ENCODE measurements at regions not wholly inside any gene's neighbourhood (a gene's known extent, or its start where the extent isn't known, plus 50 kb on each side); places are given as distances from the start of the nearest gene placed in this dataset.

GRCh38 chr12:131192951-131193350, 239.2 kb downstream of the ADGRD1 start:
- Histone ChIP-seq H3K27me3 (ENCODE audit: control insufficient read depth, insufficient read depth, low read length) (no peaks in the 10 kb centered on the region), H3K4me3 (ENCODE audit: low read depth, low read length) (no peak overlapping the region), H3K27ac (no peak overlapping the region), H3K79me2 (no peaks in the 10 kb centered on the region), H2AFZ (no peak overlapping the region), H3K9me3 (ENCODE audit: control insufficient read depth, low read length) (no peaks in the 10 kb centered on the region), H3K9ac (no peak overlapping the region), H3K4me1 (no peaks in the 10 kb centered on the region), H3K4me2 (ENCODE audit: low read length) (no peak overlapping the region), H3K36me3 (ENCODE audit: control insufficient read depth, insufficient read depth, low read length) (no peaks in the 10 kb centered on the region)
- TF ChIP-seq CTCF (IDR thresholded peaks at IDR 0.05): no peak

GRCh38 chr12:131194166-131194565, 240.5 kb downstream of the ADGRD1 start:
- no peaks in the 10 kb centered on the region for H3K4me1 ChIP-seq
- no peak overlapping the region for H3K4me3 ChIP-seq (ENCODE audit: low read depth, low read length)
- TF ChIP-seq CTCF (IDR thresholded peaks at IDR 0.05): no peak
- no peak overlapping the region for H3K4me2 ChIP-seq (ENCODE audit: low read length)
- H3K9me3 ChIP-seq (ENCODE audit: control insufficient read depth, low read length): no peaks in the 10 kb centered on the region
- H3K79me2 ChIP-seq: no peaks in the 10 kb centered on the region
- H3K27ac ChIP-seq: no peak overlapping the region
- H3K9ac ChIP-seq: no peak overlapping the region
- no peak overlapping the region for H2AFZ ChIP-seq
- no peaks in the 10 kb centered on the region for H3K36me3 ChIP-seq (ENCODE audit: control insufficient read depth, insufficient read depth, low read length)
- H3K27me3 ChIP-seq (ENCODE audit: control insufficient read depth, insufficient read depth, low read length): no peaks in the 10 kb centered on the region

GRCh38 chr12:131195796-131196195, 242.1 kb downstream of the ADGRD1 start:
- Histone ChIP-seq H3K79me2 (no peaks in the 10 kb centered on the region), H3K9ac (no peak overlapping the region), H3K4me2 (ENCODE audit: low read length) (no peak overlapping the region), H3K9me3 (ENCODE audit: control insufficient read depth, low read length) (no peaks in the 10 kb centered on the region), H3K4me3 (ENCODE audit: low read depth, low read length) (no peak overlapping the region), H3K4me1 (no peaks in the 10 kb centered on the region), H2AFZ (no peak overlapping the region), H3K27ac (no peak overlapping the region), H3K27me3 (ENCODE audit: control insufficient read depth, insufficient read depth, low read length) (no peaks in the 10 kb centered on the region), H3K36me3 (ENCODE audit: control insufficient read depth, insufficient read depth, low read length) (no peaks in the 10 kb centered on the region)
- no peak for TF ChIP-seq CTCF (IDR thresholded peaks at IDR 0.05)

- H3K27ac ChIP-seq: no peak overlapping the region
- H3K9ac ChIP-seq: no peak overlapping the region
- H2AFZ ChIP-seq: no peak overlapping the region
- no peak overlapping the region for H3K4me2 ChIP-seq (ENCODE audit: low read length)
- H3K9me3 ChIP-seq (ENCODE audit: control insufficient read depth, low read length): no peaks in the 10 kb centered on the region
- H3K4me1 ChIP-seq: no peaks in the 10 kb centered on the region
- H3K36me3 ChIP-seq (ENCODE audit: control insufficient read depth, insufficient read depth, low read length): no peaks in the 10 kb centered on the region
- H3K4me3 ChIP-seq (ENCODE audit: low read depth, low read length): no peak overlapping the region
- H3K79me2 ChIP-seq: no peaks in the 10 kb centered on the region
- no peaks in the 10 kb centered on the region for H3K27me3 ChIP-seq (ENCODE audit: control insufficient read depth, insufficient read depth, low read length)
- TF ChIP-seq CTCF (IDR thresholded peaks at IDR 0.05): no peak
Observed at GRCh38 chr12:131196220-131196619, 242.5 kb downstream of the ADGRD1 start.

GRCh38 chr12:131197490-131197889, 243.8 kb downstream of the ADGRD1 start:
- Histone ChIP-seq H3K27me3 (ENCODE audit: control insufficient read depth, insufficient read depth, low read length) (no peaks in the 10 kb centered on the region), H3K4me3 (ENCODE audit: low read depth, low read length) (no peak overlapping the region), H3K4me2 (ENCODE audit: low read length) (no peak overlapping the region), H3K9ac (no peak overlapping the region), H3K9me3 (ENCODE audit: control insufficient read depth, low read length) (no peaks in the 10 kb centered on the region), H2AFZ (no peak overlapping the region), H3K79me2 (no peaks in the 10 kb centered on the region), H3K36me3 (ENCODE audit: control insufficient read depth, insufficient read depth, low read length) (no peaks in the 10 kb centered on the region), H3K4me1 (no peaks in the 10 kb centered on the region), H3K27ac (no peak overlapping the region)
- TF ChIP-seq CTCF (IDR thresholded peaks at IDR 0.05): no peak

Data from parathyroid adenoma (tissue), 2 donors.